SU-DHL-6 (cell line): ENCODE measurements at regions not wholly inside any gene's neighbourhood (a gene's known extent, or its start where the extent isn't known, plus 50 kb on each side); places are given as distances from the start of the nearest gene placed in this dataset.

ENCODE experiments used
- CTCF ChIP-seq: fragments of 200-600 bp; sonication (generic); IDR thresholded peaks from one replicate; pipeline ENCODE4 v1.5.1; 2017; ENCODE audit warnings: antibody characterized with exemption, mild to moderate bottlenecking, low read length, moderate library complexity; ENCODE audit not compliant: insufficient read depth, poor library complexity, severe bottlenecking
- EZH2phosphoT487 ChIP-seq: fragments of 200-600 bp; sonication (generic), shearing (Covaris generic); conservative IDR thresholded peaks from 2 replicates; pipeline ENCODE4 v1.6.1; 2018; ENCODE audit warnings: mild to moderate bottlenecking, antibody characterized with exemption, low read length, moderate library complexity, mixed read lengths

- TF ChIP-seq CTCF (no peak), EZH2phosphoT487 (no peak)
Observed at GRCh38 chr7:33807155-33807530, 98.2 kb upstream of the BMPER start.
